ENCODE measurements at regions not wholly inside any gene's neighbourhood (a gene's known extent, or its start where the extent isn't known, plus 50 kb on each side); places are given as distances from the start of the nearest gene placed in this dataset.

- no peaks in the 10 kb centered on the region for H3K36me3 ChIP-seq (ENCODE audit: control insufficient read depth in 2 of 3, insufficient read depth in 3 of 3, low read length in 3 of 3)
- FAIRE-seq (no peak), DNase-seq (no peak)
- no peaks in the 10 kb centered on the region for H3K9me3 ChIP-seq (ENCODE audit: control insufficient read depth in 2 of 3, insufficient read depth in 1 of 3, low read length in 3 of 3)
- intact Hi-C loops (cut with DNase I): no loop called here
- peaks cover 2% of the 10 kb centered on the region for H3K27me3 ChIP-seq (ENCODE audit: control insufficient read depth, insufficient read depth, low read length)
- no peak overlapping the region for H3K27ac ChIP-seq (ENCODE audit: low read depth in 2 of 2, low read length in 2 of 2)
- no peak overlapping the region for H3K4me3 ChIP-seq (ENCODE audit: low read length in 3 of 3)
- H3K9ac ChIP-seq (ENCODE audit: low read length in 3 of 3): no peak overlapping the region
- no peaks in the 10 kb centered on the region for H3K4me1 ChIP-seq (ENCODE audit: control insufficient read depth in 2 of 3, insufficient read depth in 2 of 3, low read depth in 1 of 3, low read length in 3 of 3)
- TF ChIP-seq CTCF (IDR thresholded peaks at IDR 0.05; ENCODE audit: borderline replicate concordance, extremely low read depth, insufficient read depth): no peak
These were observed 128.9 kb upstream of the TMEM164 start for GRCh38 chrX:109873983-109874382.

- FAIRE-seq (no peak), DNase-seq (no peak)
- Histone ChIP-seq H3K4me1 (ENCODE audit: control insufficient read depth in 2 of 3, insufficient read depth in 2 of 3, low read depth in 1 of 3, low read length in 3 of 3) (no peaks in the 10 kb centered on the region), H3K9me3 (ENCODE audit: control insufficient read depth in 2 of 3, insufficient read depth in 1 of 3, low read length in 3 of 3) (no peaks in the 10 kb centered on the region), H3K36me3 (ENCODE audit: control insufficient read depth in 2 of 3, insufficient read depth in 3 of 3, low read length in 3 of 3) (no peaks in the 10 kb centered on the region), H3K4me3 (ENCODE audit: low read length in 3 of 3) (no peak overlapping the region), H3K9ac (ENCODE audit: low read length in 3 of 3) (no peak overlapping the region), H3K27me3 (ENCODE audit: control insufficient read depth, insufficient read depth, low read length) (peaks cover 2% of the 10 kb centered on the region), H3K27ac (ENCODE audit: low read depth in 2 of 2, low read length in 2 of 2) (no peak overlapping the region)
- no peak for TF ChIP-seq CTCF (IDR thresholded peaks at IDR 0.05; ENCODE audit: borderline replicate concordance, extremely low read depth, insufficient read depth)
- intact Hi-C loops (cut with DNase I): no loop called here
These were observed 128.4 kb upstream of the TMEM164 start for GRCh38 chrX:109874548-109874947.

- FAIRE-seq (no peak), DNase-seq (no peak)
- no peak for TF ChIP-seq CTCF (IDR thresholded peaks at IDR 0.05; ENCODE audit: borderline replicate concordance, extremely low read depth, insufficient read depth)
- H3K9ac ChIP-seq (ENCODE audit: low read length in 3 of 3): no peak overlapping the region
- peaks cover 2% of the 10 kb centered on the region for H3K27me3 ChIP-seq (ENCODE audit: control insufficient read depth, insufficient read depth, low read length)
- H3K27ac ChIP-seq (ENCODE audit: low read depth in 2 of 2, low read length in 2 of 2): no peak overlapping the region
- intact Hi-C loops (cut with DNase I): no loop called here
- H3K4me3 ChIP-seq (ENCODE audit: low read length in 3 of 3): no peak overlapping the region
- no peaks in the 10 kb centered on the region for H3K4me1 ChIP-seq (ENCODE audit: control insufficient read depth in 2 of 3, insufficient read depth in 2 of 3, low read depth in 1 of 3, low read length in 3 of 3)
- H3K36me3 ChIP-seq (ENCODE audit: control insufficient read depth in 2 of 3, insufficient read depth in 3 of 3, low read length in 3 of 3): no peaks in the 10 kb centered on the region
- H3K9me3 ChIP-seq (ENCODE audit: control insufficient read depth in 2 of 3, insufficient read depth in 1 of 3, low read length in 3 of 3): no peaks in the 10 kb centered on the region
These were observed 127.1 kb upstream of the TMEM164 start for GRCh38 chrX:109875831-109876230.

- intact Hi-C loops (cut with DNase I): no loop called here
- no peaks in the 10 kb centered on the region for H3K9me3 ChIP-seq (ENCODE audit: control insufficient read depth in 2 of 3, insufficient read depth in 1 of 3, low read length in 3 of 3)
- H3K4me3 ChIP-seq (ENCODE audit: low read length in 3 of 3): no peak overlapping the region
- H3K27ac ChIP-seq (ENCODE audit: low read depth in 2 of 2, low read length in 2 of 2): no peak overlapping the region
- peaks cover 2% of the 10 kb centered on the region for H3K27me3 ChIP-seq (ENCODE audit: control insufficient read depth, insufficient read depth, low read length)
- no peaks in the 10 kb centered on the region for H3K4me1 ChIP-seq (ENCODE audit: control insufficient read depth in 2 of 3, insufficient read depth in 2 of 3, low read depth in 1 of 3, low read length in 3 of 3)
- no peaks in the 10 kb centered on the region for H3K36me3 ChIP-seq (ENCODE audit: control insufficient read depth in 2 of 3, insufficient read depth in 3 of 3, low read length in 3 of 3)
- no peak overlapping the region for H3K9ac ChIP-seq (ENCODE audit: low read length in 3 of 3)
- no peak for FAIRE-seq
- TF ChIP-seq CTCF (IDR thresholded peaks at IDR 0.05; ENCODE audit: borderline replicate concordance, extremely low read depth, insufficient read depth): no peak
- no peak for DNase-seq
These were observed 124.7 kb upstream of the TMEM164 start for GRCh38 chrX:109878236-109878635.
